MM.1S (cell line): ENCODE measurements at regions not wholly inside any gene's neighbourhood (a gene's known extent, or its start where the extent isn't known, plus 50 kb on each side); places are given as distances from the start of the nearest gene placed in this dataset.

Source experiments
- CTCF ChIP-seq: fragments of 300-600 bp; sonication (generic); IDR thresholded peaks from 2 replicates; pipeline ENCODE4 v1.5.1; 2016; ENCODE audit warnings: antibody characterized with exemption, low read length, mixed read lengths
- EZH2 ChIP-seq: fragments of 300-600 bp; sonication (generic); optimal IDR thresholded peaks from 2 replicates; pipeline ENCODE3; 2017; ENCODE audit warnings: low read depth, mild to moderate bottlenecking, antibody characterized with exemption, low read length, mixed read lengths

- TF ChIP-seq CTCF (no peak), EZH2 (no peak)
Measured at GRCh38 chr2:116668691-116669090, 1145.8 kb upstream of the DDX18 start.
